HEK293 (cell line): ENCODE measurements at regions not wholly inside any gene's neighbourhood (a gene's known extent, or its start where the extent isn't known, plus 50 kb on each side); places are given as distances from the start of the nearest gene placed in this dataset.

Experiments used
- CTCF ChIA-PET: fragments of 350-600 bp; formaldehyde crosslinking; extraction: SDS; loops from one replicate; lab custom pipeline; 2021; ENCODE audit warnings: antibody characterized with exemption; lab: Yijun Ruan, JAX
- POLR2A ChIA-PET: fragments of 300-600 bp; formaldehyde crosslinking; extraction: SDS; loops from one replicate; lab custom pipeline; 2020; ENCODE audit warnings: antibody characterized with exemption, inconsistent platforms; lab: Yijun Ruan, JAX
- H3K27ac ChIP-seq: fragments of 200-500 bp; sonication (Bioruptor generic); 2 replicates; pipeline ENCODE4 v1.5.1; 2014; ENCODE audit warnings: low read depth, low read length, control low read depth, inconsistent platforms; ENCODE audit errors: extremely low read depth
- H3K36me3 ChIP-seq, 2 experiments: fragments of 200-500 bp in 1 of 2; sonication (Bioruptor generic) in 1 of 2; 1 replicate in 1 of 2; 2 replicates in 1 of 2; pipeline ENCODE4 v1.5.1; 2014 to 2017; ENCODE audit warnings: inconsistent platforms in 2 of 2, low read length in 2 of 2; ENCODE audit not compliant: control insufficient read depth in 2 of 2, insufficient read depth in 1 of 2
- H3K4me1 ChIP-seq: fragments of 200-500 bp; sonication (Bioruptor generic); 2 replicates; pipeline ENCODE4 v1.5.1; 2014; ENCODE audit warnings: mild to moderate bottlenecking, low read length, inconsistent platforms; ENCODE audit not compliant: control insufficient read depth, insufficient read depth
- H3K4me3 ChIP-seq: 2 replicates; pipeline ENCODE4 v1.5.1; 2011; ENCODE audit warnings: low read depth, mild to moderate bottlenecking, control low read depth, low read length, moderate library complexity
- H3K9me3 ChIP-seq: fragments of 200-500 bp; sonication (Bioruptor generic); 2 replicates; pipeline ENCODE4 v1.5.1; 2014; ENCODE audit warnings: low read depth, low read length, inconsistent platforms; ENCODE audit not compliant: control insufficient read depth, insufficient read depth
- EGR2 ChIP-seq: fragments of 450-650 bp; formaldehyde crosslinking; IDR thresholded peaks from 2 replicates; pipeline ENCODE4 v1.5.1; 2016; ENCODE audit warnings: low read depth, missing biosample characterization, missing genetic modification characterization
- GFI1B ChIP-seq: fragments of 450-650 bp; formaldehyde crosslinking; IDR thresholded peaks from 2 replicates; pipeline ENCODE4 v1.5.1; 2016; ENCODE audit warnings: missing biosample characterization, missing genetic modification characterization
- TRIM28 ChIP-seq: IDR thresholded peaks from 2 replicates; pipeline ENCODE4 v1.6.1; 2011; ENCODE audit warnings: low read length, control low read depth, borderline replicate concordance
- ZNF114 ChIP-seq: fragments of 450-650 bp; formaldehyde crosslinking; IDR thresholded peaks from 2 replicates; pipeline ENCODE4 v1.5.0; 2017; ENCODE audit warnings: missing biosample characterization, missing genetic modification characterization
- ZNF155 ChIP-seq: fragments of 450-650 bp; formaldehyde crosslinking; IDR thresholded peaks from 2 replicates; pipeline ENCODE4 v1.5.1; 2016; ENCODE audit warnings: missing biosample characterization, missing genetic modification characterization
- ZNF423 ChIP-seq: fragments of 450-650 bp; formaldehyde crosslinking; IDR thresholded peaks from 2 replicates; pipeline ENCODE4 v1.5.1; 2016; ENCODE audit warnings: missing biosample characterization, missing genetic modification characterization
- ZNF623 ChIP-seq: fragments of 450-650 bp; formaldehyde crosslinking; IDR thresholded peaks from 2 replicates; pipeline ENCODE4 v1.5.1; 2016; ENCODE audit warnings: missing biosample characterization, missing genetic modification characterization
- ZNF624 ChIP-seq: fragments of 450-650 bp; formaldehyde crosslinking; IDR thresholded peaks from 2 replicates; pipeline ENCODE4 v1.5.1; 2017; ENCODE audit warnings: missing biosample characterization, missing genetic modification characterization
- ZNF660 ChIP-seq: fragments of 450-650 bp; IDR thresholded peaks from 2 replicates; pipeline ENCODE4 v1.5.1; 2018; ENCODE audit warnings: missing biosample characterization, mild to moderate bottlenecking, missing genetic modification characterization
- ZNF837 ChIP-seq: fragments of 450-650 bp; formaldehyde crosslinking; IDR thresholded peaks from 2 replicates; pipeline ENCODE4 v1.5.1; 2016; ENCODE audit warnings: missing biosample characterization, missing genetic modification characterization
- TF ChIP-seq, protein P1 (sequence below): fragments of 450-650 bp; formaldehyde crosslinking; IDR thresholded peaks from 2 replicates; pipeline ENCODE4 v1.5.1; 2017; ENCODE audit warnings: missing biosample characterization, missing genetic modification characterization
- TF ChIP-seq, protein P2 (sequence below): fragments of 450-650 bp; formaldehyde crosslinking; IDR thresholded peaks from 2 replicates; pipeline ENCODE4 v1.5.1; 2016; ENCODE audit warnings: missing biosample characterization, missing genetic modification characterization
- TF ChIP-seq, protein P3 (sequence below): fragments of 450-650 bp; formaldehyde crosslinking; IDR thresholded peaks from 2 replicates; pipeline ENCODE4 v1.5.1; 2016; ENCODE audit warnings: missing biosample characterization, missing genetic modification characterization

DNA sequence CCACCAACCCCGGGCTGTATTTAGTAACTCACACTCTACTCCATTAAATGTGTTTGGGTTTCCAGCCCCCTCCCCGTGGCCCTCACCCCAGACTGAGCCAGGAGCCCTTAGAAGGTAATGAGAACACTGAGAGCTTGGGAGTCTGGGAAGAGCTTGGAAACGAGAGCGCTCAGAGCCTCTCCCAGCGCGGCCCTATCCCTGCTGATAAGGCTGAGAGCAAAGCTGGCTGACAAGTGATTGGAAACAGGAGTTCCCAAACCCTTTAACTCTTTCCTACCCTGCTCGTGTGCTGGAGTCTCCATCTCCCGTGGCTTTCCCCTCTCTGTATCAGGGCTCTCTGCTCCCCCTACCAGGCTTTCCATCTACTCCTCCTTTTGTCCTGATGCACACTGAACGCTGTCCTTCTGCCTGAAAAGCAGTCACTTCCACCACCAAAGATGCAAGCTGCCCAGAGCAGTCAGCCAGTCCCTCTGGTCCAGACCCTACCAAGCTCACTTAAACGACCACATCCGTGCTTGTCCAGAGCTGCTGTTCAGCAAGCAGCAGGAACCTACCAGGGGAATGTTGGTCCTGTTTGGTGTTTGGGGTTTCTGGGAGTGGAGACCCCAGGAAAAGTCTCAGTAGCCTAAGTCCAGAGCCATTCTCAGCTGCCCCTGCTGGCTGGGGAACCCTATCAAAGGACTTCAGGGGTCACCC, 100.0 kb upstream of the PKDCC start (continued):
- TF ChIP-seq ZNF837 (tag by site-specific recombination): no peak
- no peak for TF ChIP-seq GFI1B (tag by site-specific recombination)

DNA sequence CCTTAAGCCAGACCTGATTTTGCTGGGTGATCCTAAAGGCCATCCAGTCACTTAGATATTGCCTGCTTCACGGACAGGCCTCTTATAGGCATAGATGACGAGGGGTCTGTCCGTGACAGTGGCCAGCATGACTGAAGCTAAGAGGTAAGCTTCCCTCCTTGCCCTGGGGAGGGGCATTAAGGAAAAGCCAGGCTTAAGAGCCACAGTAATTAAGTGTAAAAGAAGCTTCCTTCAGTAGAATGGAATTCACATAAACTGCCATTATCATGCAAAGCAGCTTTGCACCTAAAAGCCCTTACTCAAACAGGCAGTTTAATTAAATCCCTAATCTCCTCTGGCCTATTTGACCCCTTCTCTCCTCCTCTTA, 99.4 kb upstream of the PKDCC start:
- Histone ChIP-seq H3K9me3 (no peaks in the 10 kb centered on the region), H3K4me3 (no peak overlapping the region), H3K27ac (no peak overlapping the region), H3K36me3 (no peaks in the 10 kb centered on the region), H3K4me1 (no peaks in the 10 kb centered on the region)
- CTCF ChIA-PET: no interaction called here
- TF ChIP-seq, protein P1, sequence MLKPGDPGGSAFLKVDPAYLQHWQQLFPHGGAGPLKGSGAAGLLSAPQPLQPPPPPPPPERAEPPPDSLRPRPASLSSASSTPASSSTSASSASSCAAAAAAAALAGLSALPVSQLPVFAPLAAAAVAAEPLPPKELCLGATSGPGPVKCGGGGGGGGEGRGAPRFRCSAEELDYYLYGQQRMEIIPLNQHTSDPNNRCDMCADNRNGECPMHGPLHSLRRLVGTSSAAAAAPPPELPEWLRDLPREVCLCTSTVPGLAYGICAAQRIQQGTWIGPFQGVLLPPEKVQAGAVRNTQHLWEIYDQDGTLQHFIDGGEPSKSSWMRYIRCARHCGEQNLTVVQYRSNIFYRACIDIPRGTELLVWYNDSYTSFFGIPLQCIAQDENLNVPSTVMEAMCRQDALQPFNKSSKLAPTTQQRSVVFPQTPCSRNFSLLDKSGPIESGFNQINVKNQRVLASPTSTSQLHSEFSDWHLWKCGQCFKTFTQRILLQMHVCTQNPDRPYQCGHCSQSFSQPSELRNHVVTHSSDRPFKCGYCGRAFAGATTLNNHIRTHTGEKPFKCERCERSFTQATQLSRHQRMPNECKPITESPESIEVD: no peak
- TF ChIP-seq ZNF155 (tag by site-specific recombination) (no peak), ZNF624 (tag by site-specific recombination) (no peak)
- TF ChIP-seq, protein P2, sequence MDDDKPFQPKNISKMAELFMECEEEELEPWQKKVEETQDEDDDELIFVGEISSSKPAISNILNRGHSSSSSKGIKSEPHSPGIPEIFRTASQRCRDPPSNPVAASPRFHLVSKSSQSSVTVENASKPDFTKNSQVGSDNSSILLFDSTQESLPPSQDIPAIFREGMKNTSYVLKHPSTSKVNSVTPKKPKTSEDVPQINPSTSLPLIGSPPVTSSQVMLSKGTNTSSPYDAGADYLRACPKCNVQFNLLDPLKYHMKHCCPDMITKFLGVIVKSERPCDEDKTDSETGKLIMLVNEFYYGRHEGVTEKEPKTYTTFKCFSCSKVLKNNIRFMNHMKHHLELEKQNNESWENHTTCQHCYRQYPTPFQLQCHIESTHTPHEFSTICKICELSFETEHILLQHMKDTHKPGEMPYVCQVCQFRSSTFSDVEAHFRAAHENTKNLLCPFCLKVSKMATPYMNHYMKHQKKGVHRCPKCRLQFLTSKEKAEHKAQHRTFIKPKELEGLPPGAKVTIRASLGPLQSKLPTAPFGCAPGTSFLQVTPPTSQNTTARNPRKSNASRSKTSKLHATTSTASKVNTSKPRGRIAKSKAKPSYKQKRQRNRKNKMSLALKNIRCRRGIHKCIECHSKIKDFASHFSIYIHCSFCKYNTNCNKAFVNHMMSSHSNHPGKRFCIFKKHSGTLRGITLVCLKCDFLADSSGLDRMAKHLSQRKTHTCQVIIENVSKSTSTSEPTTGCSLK: no peak
- POLR2A ChIA-PET: no interaction called here

DNA sequence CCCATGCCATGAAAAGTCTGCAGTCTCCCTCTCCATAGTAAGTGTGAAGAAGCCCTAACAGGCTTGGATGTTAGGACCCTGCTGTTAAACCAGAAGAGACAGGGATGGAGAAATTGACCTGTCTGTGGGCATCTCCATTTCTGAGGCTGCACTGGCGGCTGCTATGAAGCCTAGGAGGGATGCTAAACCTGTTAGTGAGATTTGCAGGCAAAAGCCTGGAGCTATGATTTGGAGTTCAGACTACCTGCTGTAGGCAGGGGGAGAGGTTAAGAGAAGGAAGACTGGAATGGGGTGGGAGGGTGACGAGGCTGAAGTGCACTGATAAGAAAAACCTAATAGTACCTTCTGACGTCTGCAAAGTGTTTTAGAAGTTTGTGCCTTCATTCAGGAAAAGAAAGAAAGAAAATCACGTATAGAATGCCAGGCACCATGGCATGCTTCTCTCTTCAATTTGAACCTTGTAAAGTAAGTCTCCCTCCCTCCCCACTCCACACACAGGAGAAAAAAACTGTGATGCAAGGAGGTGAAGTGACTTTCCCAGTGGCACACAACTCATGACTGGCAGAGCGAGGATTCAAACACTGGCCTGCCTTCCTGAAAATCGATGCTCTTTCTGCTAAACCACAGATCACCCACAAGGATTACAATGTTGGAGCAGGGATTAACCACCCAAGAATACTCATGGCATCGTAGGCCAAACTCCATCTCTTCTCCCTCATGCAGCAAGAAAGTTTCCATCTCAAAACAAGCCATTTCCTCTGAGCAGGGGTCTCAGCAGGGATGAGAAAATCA, 98.5 kb upstream of the PKDCC start:
- H3K4me1 ChIP-seq: no peaks in the 10 kb centered on the region
- H3K4me3 ChIP-seq: no peak overlapping the region
- TF ChIP-seq, protein P3, sequence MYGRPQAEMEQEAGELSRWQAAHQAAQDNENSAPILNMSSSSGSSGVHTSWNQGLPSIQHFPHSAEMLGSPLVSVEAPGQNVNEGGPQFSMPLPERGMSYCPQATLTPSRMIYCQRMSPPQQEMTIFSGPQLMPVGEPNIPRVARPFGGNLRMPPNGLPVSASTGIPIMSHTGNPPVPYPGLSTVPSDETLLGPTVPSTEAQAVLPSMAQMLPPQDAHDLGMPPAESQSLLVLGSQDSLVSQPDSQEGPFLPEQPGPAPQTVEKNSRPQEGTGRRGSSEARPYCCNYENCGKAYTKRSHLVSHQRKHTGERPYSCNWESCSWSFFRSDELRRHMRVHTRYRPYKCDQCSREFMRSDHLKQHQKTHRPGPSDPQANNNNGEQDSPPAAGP: no peak
- no peak for TF ChIP-seq TRIM28
- TF ChIP-seq ZNF623 (tag by site-specific recombination): no peak
- TF ChIP-seq ZNF114 (tag by site-specific recombination): no peak
- TF ChIP-seq EGR2 (tag by site-specific recombination): no peak
- TF ChIP-seq ZNF660 (tag by site-specific recombination): no peak
- TF ChIP-seq ZNF423 (tag by site-specific recombination): no peak
- ChIA-PET CTCF (no interaction called here), POLR2A (no interaction called here)
- H3K27ac ChIP-seq: no peak overlapping the region
- H3K9me3 ChIP-seq: no peaks in the 10 kb centered on the region
- H3K36me3 ChIP-seq: no peaks in the 10 kb centered on the region
